ENCODE measurements at regions not wholly inside any gene's neighbourhood (a gene's known extent, or its start where the extent isn't known, plus 50 kb on each side); places are given as distances from the start of the nearest gene placed in this dataset.
"Not testable (repeated sequence)": the region's sequence is repeated elsewhere in the genome, so short reads cannot be mapped to it uniquely, and the experiment has no call there.

GRCh38 chr12:131357920-131358319 is 353.0 kb upstream of the SFSWAP start:
- Histone ChIP-seq H3K9ac (ENCODE audit: low read depth, low read length) (no peak overlapping the region), H3K27me3 (ENCODE audit: control insufficient read depth, insufficient read depth, low read length) (no peaks in the 10 kb centered on the region), H3K4me3 (ENCODE audit: low read depth, low read length) (no peak overlapping the region), H3K27ac (ENCODE audit: low read depth, low read length) (no peak overlapping the region), H3K36me3 (ENCODE audit: control insufficient read depth, insufficient read depth, low read length) (no peaks in the 10 kb centered on the region), H3K9me3 (ENCODE audit: control insufficient read depth, insufficient read depth, low read length) (peaks cover 5% of the 10 kb centered on the region; the same call in 1 of the 2 replicates), H3K4me1 (ENCODE audit: control insufficient read depth, insufficient read depth, low read length) (0 out of 2 replicates have a peak, but pooled peaks cover under 1% of the 10 kb centered on the region)

- H3K9me3 ChIP-seq (ENCODE audit: control insufficient read depth, insufficient read depth, low read length), result peaks cover 5% of the 10 kb centered on the region; the same call in 1 of the 2 replicates
- H3K4me3 ChIP-seq (ENCODE audit: low read depth, low read length), result no peak overlapping the region
- H3K36me3 ChIP-seq (ENCODE audit: control insufficient read depth, insufficient read depth, low read length), result no peaks in the 10 kb centered on the region
- H3K4me1 ChIP-seq (ENCODE audit: control insufficient read depth, insufficient read depth, low read length), result peaks cover 5% of the 10 kb centered on the region; the same call in 1 of the 2 replicates
- no peak overlapping the region for H3K27ac ChIP-seq (ENCODE audit: low read depth, low read length)
- no peak overlapping the region for H3K9ac ChIP-seq (ENCODE audit: low read depth, low read length)
- no peaks in the 10 kb centered on the region for H3K27me3 ChIP-seq (ENCODE audit: control insufficient read depth, insufficient read depth, low read length)
These were observed 348.3 kb upstream of the SFSWAP start for GRCh38 chr12:131362291-131363211.

- H3K4me3 ChIP-seq (ENCODE audit: low read depth, low read length), result no peak overlapping the region
- H3K27me3 ChIP-seq (ENCODE audit: control insufficient read depth, insufficient read depth, low read length), result no peaks in the 10 kb centered on the region
These were observed 347.5 kb upstream of the SFSWAP start for GRCh38 chr12:131363393-131363792.

GRCh38 chr12:131363841-131364495 is 346.9 kb upstream of the SFSWAP start:
- Histone ChIP-seq H3K9ac (ENCODE audit: low read depth, low read length) (no peak overlapping the region), H3K9me3 (ENCODE audit: control insufficient read depth, insufficient read depth, low read length) (peaks cover 5% of the 10 kb centered on the region; the same call in 1 of the 2 replicates)

More at GRCh38 chr12:131363393-131363792, 347.5 kb upstream of the SFSWAP start:
- Histone ChIP-seq H3K9me3 (ENCODE audit: control insufficient read depth, insufficient read depth, low read length) (peaks cover 5% of the 10 kb centered on the region; the same call in 1 of the 2 replicates), H3K4me1 (ENCODE audit: control insufficient read depth, insufficient read depth, low read length) (peaks cover 5% of the 10 kb centered on the region; the same call in 1 of the 2 replicates), H3K9ac (ENCODE audit: low read depth, low read length) (no peak overlapping the region), H3K36me3 (ENCODE audit: control insufficient read depth, insufficient read depth, low read length) (no peaks in the 10 kb centered on the region), H3K27ac (ENCODE audit: low read depth, low read length) (no peak overlapping the region)

GRCh38 chr12:131364903-131365820 is 345.7 kb upstream of the SFSWAP start:
- H3K4me1 ChIP-seq (ENCODE audit: control insufficient read depth, insufficient read depth, low read length), result peaks cover 5% of the 10 kb centered on the region; the same call in 1 of the 2 replicates
- H3K4me3 ChIP-seq (ENCODE audit: low read depth, low read length), result no peak overlapping the region
- peaks cover 5% of the 10 kb centered on the region; the same call in 1 of the 2 replicates for H3K9me3 ChIP-seq (ENCODE audit: control insufficient read depth, insufficient read depth, low read length)
- no peak overlapping the region for H3K9ac ChIP-seq (ENCODE audit: low read depth, low read length)
- no peaks in the 10 kb centered on the region for H3K27me3 ChIP-seq (ENCODE audit: control insufficient read depth, insufficient read depth, low read length)
- H3K27ac ChIP-seq (ENCODE audit: low read depth, low read length), result no peak overlapping the region
- no peaks in the 10 kb centered on the region for H3K36me3 ChIP-seq (ENCODE audit: control insufficient read depth, insufficient read depth, low read length)

More at GRCh38 chr12:131363841-131364495, 346.9 kb upstream of the SFSWAP start:
- Histone ChIP-seq H3K27ac (ENCODE audit: low read depth, low read length) (no peak overlapping the region), H3K4me1 (ENCODE audit: control insufficient read depth, insufficient read depth, low read length) (peaks cover 5% of the 10 kb centered on the region; the same call in 1 of the 2 replicates), H3K4me3 (ENCODE audit: low read depth, low read length) (no peak overlapping the region), H3K36me3 (ENCODE audit: control insufficient read depth, insufficient read depth, low read length) (no peaks in the 10 kb centered on the region), H3K27me3 (ENCODE audit: control insufficient read depth, insufficient read depth, low read length) (no peaks in the 10 kb centered on the region)

- Histone ChIP-seq H3K9me3 (ENCODE audit: control insufficient read depth, insufficient read depth, low read length) (peaks cover 5% of the 10 kb centered on the region; the same call in 1 of the 2 replicates), H3K27me3 (ENCODE audit: control insufficient read depth, insufficient read depth, low read length) (no peaks in the 10 kb centered on the region), H3K36me3 (ENCODE audit: control insufficient read depth, insufficient read depth, low read length) (no peaks in the 10 kb centered on the region), H3K9ac (ENCODE audit: low read depth, low read length) (no peak overlapping the region), H3K27ac (ENCODE audit: low read depth, low read length) (no peak overlapping the region), H3K4me1 (ENCODE audit: control insufficient read depth, insufficient read depth, low read length) (peaks cover 5% of the 10 kb centered on the region; the same call in 1 of the 2 replicates), H3K4me3 (ENCODE audit: low read depth, low read length) (no peak overlapping the region)
These were observed 345.0 kb upstream of the SFSWAP start for GRCh38 chr12:131365821-131366260.

- no peak overlapping the region for H3K9ac ChIP-seq (ENCODE audit: low read depth, low read length)
- H3K27me3 ChIP-seq (ENCODE audit: control insufficient read depth, insufficient read depth, low read length), result no peaks in the 10 kb centered on the region
- H3K27ac ChIP-seq (ENCODE audit: low read depth, low read length), result no peak overlapping the region
These were observed 344.5 kb upstream of the SFSWAP start for GRCh38 chr12:131366261-131366871.

GRCh38 chr12:131367067-131367982 is 343.6 kb upstream of the SFSWAP start:
- H3K27ac ChIP-seq (ENCODE audit: low read depth, low read length); H3K9me3 ChIP-seq (ENCODE audit: control insufficient read depth, insufficient read depth, low read length): not testable (repeated sequence)

More at GRCh38 chr12:131366261-131366871, 344.5 kb upstream of the SFSWAP start:
- H3K9me3 ChIP-seq (ENCODE audit: control insufficient read depth, insufficient read depth, low read length), result peaks cover 5% of the 10 kb centered on the region; the same call in 1 of the 2 replicates
- no peaks in the 10 kb centered on the region for H3K36me3 ChIP-seq (ENCODE audit: control insufficient read depth, insufficient read depth, low read length)
- H3K4me3 ChIP-seq (ENCODE audit: low read depth, low read length), result no peak overlapping the region
- peaks cover 5% of the 10 kb centered on the region; the same call in 1 of the 2 replicates for H3K4me1 ChIP-seq (ENCODE audit: control insufficient read depth, insufficient read depth, low read length)

GRCh38 chr12:131367983-131368667 is 342.8 kb upstream of the SFSWAP start:
- Histone ChIP-seq H3K4me1 (ENCODE audit: control insufficient read depth, insufficient read depth, low read length) (peaks cover 2% of the 10 kb centered on the region; the same call in 1 of the 2 replicates), H3K36me3 (ENCODE audit: control insufficient read depth, insufficient read depth, low read length) (no peaks in the 10 kb centered on the region), H3K27me3 (ENCODE audit: control insufficient read depth, insufficient read depth, low read length) (no peaks in the 10 kb centered on the region), H3K4me3 (ENCODE audit: low read depth, low read length) (no peak overlapping the region), H3K9me3 (ENCODE audit: control insufficient read depth, insufficient read depth, low read length) (no peaks in the 10 kb centered on the region), H3K27ac (ENCODE audit: low read depth, low read length) (no peak overlapping the region), H3K9ac (ENCODE audit: low read depth, low read length) (no peak overlapping the region)

More at GRCh38 chr12:131367067-131367982, 343.6 kb upstream of the SFSWAP start:
- not testable (repeated sequence) for H3K4me3 ChIP-seq (ENCODE audit: low read depth, low read length); H3K4me1 ChIP-seq (ENCODE audit: control insufficient read depth, insufficient read depth, low read length); H3K9ac ChIP-seq (ENCODE audit: low read depth, low read length); H3K27me3 ChIP-seq (ENCODE audit: control insufficient read depth, insufficient read depth, low read length); H3K36me3 ChIP-seq (ENCODE audit: control insufficient read depth, insufficient read depth, low read length)

Measured in HUES48 (cell line).